CD14-positive monocyte (primary cell): ENCODE measurements at regions not wholly inside any gene's neighbourhood (a gene's known extent, or its start where the extent isn't known, plus 50 kb on each side); places are given as distances from the start of the nearest gene placed in this dataset.

Experiments used
- DNase-seq, 3 donors: peaks; one replicate each; pipeline ENCODE4 v3.0.0-alpha.2; 2011 to 2022
- H2AFZ ChIP-seq: 2 replicates; pipeline ENCODE4 v1.6.0; 2012; ENCODE audit warnings: mild to moderate bottlenecking, low read depth, low read length, inconsistent platforms; ENCODE audit not compliant: insufficient read depth, poor library complexity, severe bottlenecking
- H3K27ac ChIP-seq, 2 donors: 1 replicate in 1 of 2; 2 replicates in 1 of 2; pipeline ENCODE4 v1.5.1; 2012 to 2013; ENCODE audit warnings: low read length in 2 of 2, control low read depth in 1 of 2, inconsistent platforms in 1 of 2, low read depth in 1 of 2, mild to moderate bottlenecking in 1 of 2
- H3K27me3 ChIP-seq, 2 donors: one replicate each; pipeline versions ENCODE4 v1.6.0 to v1.6.1; 2011 to 2013; ENCODE audit warnings: low read length in 2 of 2; ENCODE audit not compliant: control insufficient read depth in 2 of 2, insufficient read depth in 2 of 2
- H3K36me3 ChIP-seq, 2 donors: replicated peaks in 1 of 2; 1 replicate in 1 of 2; 2 replicates in 1 of 2; pipeline versions ENCODE4 v1.5.1 to v1.6.1; 2012 to 2013; ENCODE audit warnings: low read length in 2 of 2, control low read depth in 1 of 2, inconsistent platforms in 1 of 2, mild to moderate bottlenecking in 1 of 2; ENCODE audit not compliant: insufficient read depth in 2 of 2, control insufficient read depth in 1 of 2
- H3K4me1 ChIP-seq, 2 donors: 1 replicate in 1 of 2; 2 replicates in 1 of 2; pipeline versions ENCODE4 v1.5.1 to v1.6.1; 2012 to 2013; ENCODE audit warnings: low read length in 2 of 2, control low read depth in 1 of 2, inconsistent platforms in 1 of 2, mild to moderate bottlenecking in 1 of 2, moderate library complexity in 1 of 2; ENCODE audit not compliant: insufficient read depth in 2 of 2, control insufficient read depth in 1 of 2
- H3K4me2 ChIP-seq: replicated peaks from 2 replicates; pipeline ENCODE3; 2012; ENCODE audit warnings: low read length, moderate library complexity, mild to moderate bottlenecking; ENCODE audit not compliant: poor library complexity, severe bottlenecking; ENCODE audit errors: extremely low read depth
- H3K4me3 ChIP-seq, 3 experiments: fragments of 200-600 bp in 1 of 3; sonication (generic) in 1 of 3; replicated peaks in 1 of 3; 1 replicate in 2 of 3; 2 replicates in 1 of 3; pipeline ENCODE4 v1.5.1; 2011 to 2013; ENCODE audit warnings: low read length in 3 of 3, mild to moderate bottlenecking in 3 of 3, control low read depth in 2 of 3, low read depth in 2 of 3, inconsistent platforms in 1 of 3, moderate library complexity in 1 of 3
- H3K79me2 ChIP-seq: 2 replicates; pipeline ENCODE4 v1.6.0; 2012; ENCODE audit warnings: mild to moderate bottlenecking, control low read depth, inconsistent platforms, low read length, moderate library complexity; ENCODE audit not compliant: insufficient read depth
- H3K9ac ChIP-seq: 2 replicates; pipeline ENCODE4 v1.6.0; 2017; ENCODE audit warnings: low read length, mild to moderate bottlenecking; ENCODE audit not compliant: insufficient read depth, poor library complexity, severe bottlenecking
- H3K9me3 ChIP-seq, 2 donors: replicated peaks in 1 of 2; 1 replicate in 1 of 2; 2 replicates in 1 of 2; pipeline versions ENCODE4 v1.5.1 to v1.6.1; 2012 to 2013; ENCODE audit warnings: low read length in 2 of 2, control low read depth in 1 of 2; ENCODE audit not compliant: control insufficient read depth in 1 of 2, insufficient read depth in 1 of 2
- H4K20me1 ChIP-seq: 2 replicates; pipeline ENCODE4 v1.6.0; 2012; ENCODE audit warnings: mild to moderate bottlenecking, low read length, control low read depth, moderate library complexity; ENCODE audit not compliant: insufficient read depth
- H3K27ac Mint-ChIP-seq, 7 donors: one replicate each; pipeline ENCODE4 v1.8.0; 2020; ENCODE audit warnings: mild to moderate bottlenecking in 7 of 7, mixed read lengths in 7 of 7, moderate library complexity in 6 of 7, inconsistent platforms in 2 of 7
- H3K27me3 Mint-ChIP-seq, 3 donors: one replicate each; pipeline ENCODE4 v1.8.0; 2021 to 2022; ENCODE audit warnings: low read depth in 3 of 3, mild to moderate bottlenecking in 3 of 3, mixed read lengths in 3 of 3, moderate library complexity in 3 of 3, inconsistent platforms in 1 of 3
- H3K36me3 Mint-ChIP-seq, 2 donors: one replicate each; pipeline ENCODE4 v1.8.0; 2020; ENCODE audit warnings: mixed read lengths in 2 of 2, inconsistent platforms in 1 of 2, mild to moderate bottlenecking in 1 of 2
- H3K4me1 Mint-ChIP-seq: one replicate; pipeline ENCODE4 v1.8.0; 2020; ENCODE audit warnings: mild to moderate bottlenecking, mixed read lengths
- H3K4me3 Mint-ChIP-seq, 2 donors: one replicate each; pipeline ENCODE4 v1.8.0; 2020; ENCODE audit warnings: mild to moderate bottlenecking in 2 of 2, mixed read lengths in 2 of 2, moderate library complexity in 1 of 2
- H3K9me3 Mint-ChIP-seq, 7 donors: one replicate each; pipeline ENCODE4 v1.8.0; 2020 to 2022; ENCODE audit warnings: mixed read lengths in 7 of 7, mild to moderate bottlenecking in 6 of 7, moderate library complexity in 6 of 7, inconsistent platforms in 2 of 7
- WGBS: methylation state at CpG from one replicate; pipeline ENCODE4 v1.1.5; 2013; ENCODE audit warnings: missing lambda C conversion rate; ENCODE audit not compliant: insufficient coverage; 5-methylcytosine and 5-hydroxymethylcytosine counted together
- intact Hi-C, 2 donors: fragments of 100-400 bp; cut with micrococcal nuclease; formaldehyde crosslinking; loops; one replicate each; pipeline versions ENCODE4 v1.15.0 to v1.15.1; 2023
- TF ChIP-seq, protein P1 (sequence below): fragments of 200-600 bp; IDR thresholded peaks from one replicate; pipeline ENCODE4 v1.8.0; 2022; ENCODE audit warnings: antibody characterized with exemption, mild to moderate bottlenecking

- peaks cover 0 to 4% (median 0%) of the 10 kb centered on the region in 7 donors for H3K9me3 Mint-ChIP-seq
- no peaks in the 10 kb centered on the region for H3K36me3 ChIP-seq
- H3K79me2 ChIP-seq = no peaks in the 10 kb centered on the region
- H3K27me3 ChIP-seq = no peaks in the 10 kb centered on the region
- no peak overlapping the region for H3K9ac ChIP-seq
- no peaks in the 10 kb centered on the region for H3K36me3 Mint-ChIP-seq
- H2AFZ ChIP-seq = no peak overlapping the region
- no peak overlapping the region for H3K4me3 Mint-ChIP-seq
- TF ChIP-seq, protein P1, sequence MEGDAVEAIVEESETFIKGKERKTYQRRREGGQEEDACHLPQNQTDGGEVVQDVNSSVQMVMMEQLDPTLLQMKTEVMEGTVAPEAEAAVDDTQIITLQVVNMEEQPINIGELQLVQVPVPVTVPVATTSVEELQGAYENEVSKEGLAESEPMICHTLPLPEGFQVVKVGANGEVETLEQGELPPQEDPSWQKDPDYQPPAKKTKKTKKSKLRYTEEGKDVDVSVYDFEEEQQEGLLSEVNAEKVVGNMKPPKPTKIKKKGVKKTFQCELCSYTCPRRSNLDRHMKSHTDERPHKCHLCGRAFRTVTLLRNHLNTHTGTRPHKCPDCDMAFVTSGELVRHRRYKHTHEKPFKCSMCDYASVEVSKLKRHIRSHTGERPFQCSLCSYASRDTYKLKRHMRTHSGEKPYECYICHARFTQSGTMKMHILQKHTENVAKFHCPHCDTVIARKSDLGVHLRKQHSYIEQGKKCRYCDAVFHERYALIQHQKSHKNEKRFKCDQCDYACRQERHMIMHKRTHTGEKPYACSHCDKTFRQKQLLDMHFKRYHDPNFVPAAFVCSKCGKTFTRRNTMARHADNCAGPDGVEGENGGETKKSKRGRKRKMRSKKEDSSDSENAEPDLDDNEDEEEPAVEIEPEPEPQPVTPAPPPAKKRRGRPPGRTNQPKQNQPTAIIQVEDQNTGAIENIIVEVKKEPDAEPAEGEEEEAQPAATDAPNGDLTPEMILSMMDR = no peak
- no CpG with 5 or more reads among the region's 3 CpGs for WGBS
- no peak for DNase-seq
- intact Hi-C loops = no loop called here
- H4K20me1 ChIP-seq = no peaks in the 10 kb centered on the region
- H3K27ac Mint-ChIP-seq = no peak overlapping the region
- no peak overlapping the region for H3K4me2 ChIP-seq
- peaks cover 2 to 5% (median 3%) of the 10 kb centered on the region in 3 donors for H3K27me3 Mint-ChIP-seq
- H3K27ac ChIP-seq = no peak overlapping the region
- H3K4me1 Mint-ChIP-seq = no peaks in the 10 kb centered on the region
- no peaks in the 10 kb centered on the region for H3K4me1 ChIP-seq
- no peak overlapping the region for H3K4me3 ChIP-seq
- no peaks in the 10 kb centered on the region for H3K9me3 ChIP-seq
Observed at GRCh38 chr10:21095073-21095472, 198.0 kb upstream of the NEBL start.

DNA sequence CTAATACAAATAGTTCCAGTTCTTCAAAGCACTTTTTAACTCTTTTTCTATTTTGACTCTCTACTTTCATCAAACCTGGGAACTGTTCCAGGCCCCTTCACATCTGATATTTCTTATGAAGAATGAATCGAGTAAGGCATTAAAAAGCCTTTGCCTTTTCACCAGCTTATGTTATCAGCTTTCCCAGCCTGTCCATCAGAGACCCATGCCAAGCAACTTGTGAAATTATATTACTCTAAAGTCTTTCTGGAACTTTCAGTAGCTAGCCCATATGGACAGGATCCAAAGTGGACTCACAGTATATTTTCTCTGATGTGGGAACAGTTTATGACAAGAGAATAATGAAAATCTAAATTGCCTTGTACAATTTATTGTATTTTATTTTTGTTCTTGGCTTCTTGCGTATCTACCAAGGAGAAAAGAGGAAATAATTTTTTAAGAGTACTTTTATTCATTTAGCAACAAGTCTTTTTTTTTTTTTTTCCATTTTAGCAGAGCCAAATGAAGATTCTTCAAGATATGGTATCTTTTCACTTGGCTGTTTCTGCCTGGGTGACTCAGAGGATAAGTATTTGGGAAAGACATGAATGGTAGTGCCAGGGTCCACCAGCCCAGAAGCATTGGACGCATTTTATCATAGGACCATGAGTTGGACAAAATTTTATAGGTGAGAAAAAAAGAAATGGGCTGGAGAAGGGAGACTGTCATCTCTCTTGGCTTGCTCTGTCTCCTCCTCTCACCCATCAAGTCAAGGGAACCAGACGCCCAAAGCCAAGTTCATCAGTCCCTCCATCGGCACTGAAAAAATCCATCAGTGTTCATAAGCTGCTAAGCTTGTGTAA, 195.8 kb upstream of the NEBL start:
- no peak overlapping the region for H3K4me2 ChIP-seq
- H2AFZ ChIP-seq = no peak overlapping the region
- no peak for DNase-seq
- no peaks in the 10 kb centered on the region for H3K4me1 ChIP-seq
- no peaks in the 10 kb centered on the region for H4K20me1 ChIP-seq
- no peaks in the 10 kb centered on the region for H3K36me3 ChIP-seq
- no peaks in the 10 kb centered on the region for H3K27me3 ChIP-seq
- Mint-ChIP-seq H3K4me3 (no peak overlapping the region), H3K27me3 (peaks cover 0 to 2% (median 2%) of the 10 kb centered on the region in 3 donors), H3K27ac (no peak overlapping the region), H3K4me1 (no peaks in the 10 kb centered on the region), H3K36me3 (no peaks in the 10 kb centered on the region), H3K9me3 (peaks cover 0 to 2% (median 0%) of the 10 kb centered on the region in 7 donors)
- 100% methylated on average over 2 of the region's 5 CpGs for WGBS
- TF ChIP-seq, protein P1 = no peak
- no peak overlapping the region for H3K27ac ChIP-seq
- no peak overlapping the region for H3K4me3 ChIP-seq
- H3K9me3 ChIP-seq = no peaks in the 10 kb centered on the region
- no peaks in the 10 kb centered on the region for H3K79me2 ChIP-seq
- intact Hi-C loops = no loop called here
- no peak overlapping the region for H3K9ac ChIP-seq
